KMS-11 (cell line): ENCODE measurements at regions not wholly inside any gene's neighbourhood (a gene's known extent, or its start where the extent isn't known, plus 50 kb on each side); places are given as distances from the start of the nearest gene placed in this dataset.
"Not testable (repeated sequence)": the region's sequence is repeated elsewhere in the genome, so short reads cannot be mapped to it uniquely, and the experiment has no call there.

Experiments used
- H2AFZ ChIP-seq: fragments of 200-600 bp; sonication (generic); 2 replicates; pipeline ENCODE4 v1.6.1; 2016; ENCODE audit warnings: antibody characterized with exemption, mixed run types, low read depth
- H3K27ac ChIP-seq: fragments of 200-600 bp; sonication (generic); 2 replicates; pipeline ENCODE4 v1.6.1; 2016; ENCODE audit warnings: mild to moderate bottlenecking, mixed run types
- H3K27me3 ChIP-seq: fragments of 200-600 bp; sonication (generic); 2 replicates; pipeline ENCODE4 v1.6.1; 2017; ENCODE audit warnings: mild to moderate bottlenecking, low read depth, mixed run types, moderate library complexity; ENCODE audit not compliant: insufficient read depth
- H3K36me3 ChIP-seq: fragments of 200-600 bp; sonication (generic); 2 replicates; pipeline ENCODE4 v1.6.1; 2017; ENCODE audit warnings: mild to moderate bottlenecking, mixed run types; ENCODE audit not compliant: insufficient read depth
- H3K4me1 ChIP-seq: fragments of 200-600 bp; sonication (generic); 2 replicates; pipeline ENCODE4 v1.6.1; 2016; ENCODE audit warnings: mild to moderate bottlenecking, low read depth, mixed run types; ENCODE audit not compliant: poor library complexity, severe bottlenecking
- H3K4me2 ChIP-seq: fragments of 200-600 bp; sonication (generic); 2 replicates; pipeline ENCODE4 v1.7.0; 2016; ENCODE audit warnings: mild to moderate bottlenecking, mixed run types
- H3K4me3 ChIP-seq: fragments of 200-600 bp; sonication (generic); IDR thresholded peaks from 2 replicates; pipeline ENCODE4 v1.6.1; 2017; ENCODE audit warnings: low read depth, low read length, mixed read lengths; ENCODE audit not compliant: insufficient read depth
- H3K79me2 ChIP-seq: fragments of 200-600 bp; sonication (generic); 2 replicates; pipeline ENCODE4 v1.6.1; 2016; ENCODE audit warnings: low read depth, mixed run types; ENCODE audit not compliant: insufficient read depth
- H3K9ac ChIP-seq: fragments of 200-600 bp; sonication (generic); 2 replicates; pipeline ENCODE4 v1.6.1; 2016; ENCODE audit warnings: mild to moderate bottlenecking, mixed run types
- H4K20me1 ChIP-seq: fragments of 200-600 bp; sonication (generic); 2 replicates; pipeline ENCODE4 v1.6.1; 2016; ENCODE audit warnings: mild to moderate bottlenecking, mixed run types; ENCODE audit not compliant: insufficient read depth
- TF ChIP-seq, protein P1 (sequence below): fragments of 200-600 bp; sonication (generic); conservative IDR thresholded peaks from 2 replicates; pipeline ENCODE4 v1.6.1; 2017; ENCODE audit warnings: low read depth, mild to moderate bottlenecking, antibody characterized with exemption, low read length, moderate library complexity, mixed read lengths

DNA sequence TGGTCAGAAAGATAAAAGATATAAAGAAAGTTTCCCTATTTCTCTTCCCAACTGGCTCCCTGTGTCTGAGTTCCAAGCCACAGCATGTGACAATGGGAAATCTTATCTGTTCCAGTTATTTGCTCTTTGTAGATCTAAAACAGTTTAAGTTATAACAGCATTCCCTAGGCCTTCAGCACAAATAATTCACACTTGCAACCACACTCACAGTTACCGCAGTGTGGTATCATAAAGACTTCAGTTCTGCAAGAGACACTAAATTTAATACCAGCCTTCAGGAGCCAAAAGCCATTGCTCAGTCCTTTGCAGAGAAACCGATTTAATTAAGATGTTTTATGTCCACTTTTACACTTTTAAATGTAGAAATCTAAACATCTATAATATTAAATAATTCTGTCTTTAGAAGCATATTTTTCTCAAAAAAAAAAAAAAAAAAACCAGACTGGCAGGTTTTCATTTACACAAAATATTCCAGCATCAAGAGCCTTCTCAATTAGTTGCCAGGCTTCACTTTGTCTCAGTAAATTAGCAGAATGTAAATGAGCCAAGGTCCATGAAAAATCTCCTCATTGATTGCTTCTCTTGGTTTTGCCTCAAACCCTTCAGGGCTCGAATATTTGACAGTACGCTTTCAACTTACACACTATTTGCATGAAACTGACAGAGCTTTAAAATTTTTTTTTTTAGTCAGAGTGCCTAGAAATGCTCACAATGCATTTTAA is 300.0 kb upstream of the DDI1 start:
- Histone ChIP-seq H3K36me3 (no peaks in the 10 kb centered on the region), H3K4me3 (no peak overlapping the region), H3K27ac (no peak overlapping the region), H3K27me3 (no peaks in the 10 kb centered on the region), H4K20me1 (no peaks in the 10 kb centered on the region), H3K9ac (no peak overlapping the region), H3K4me2 (no peak overlapping the region), H3K4me1 (no peaks in the 10 kb centered on the region), H2AFZ (no peak overlapping the region), H3K79me2 (no peaks in the 10 kb centered on the region)
- TF ChIP-seq, protein P1, sequence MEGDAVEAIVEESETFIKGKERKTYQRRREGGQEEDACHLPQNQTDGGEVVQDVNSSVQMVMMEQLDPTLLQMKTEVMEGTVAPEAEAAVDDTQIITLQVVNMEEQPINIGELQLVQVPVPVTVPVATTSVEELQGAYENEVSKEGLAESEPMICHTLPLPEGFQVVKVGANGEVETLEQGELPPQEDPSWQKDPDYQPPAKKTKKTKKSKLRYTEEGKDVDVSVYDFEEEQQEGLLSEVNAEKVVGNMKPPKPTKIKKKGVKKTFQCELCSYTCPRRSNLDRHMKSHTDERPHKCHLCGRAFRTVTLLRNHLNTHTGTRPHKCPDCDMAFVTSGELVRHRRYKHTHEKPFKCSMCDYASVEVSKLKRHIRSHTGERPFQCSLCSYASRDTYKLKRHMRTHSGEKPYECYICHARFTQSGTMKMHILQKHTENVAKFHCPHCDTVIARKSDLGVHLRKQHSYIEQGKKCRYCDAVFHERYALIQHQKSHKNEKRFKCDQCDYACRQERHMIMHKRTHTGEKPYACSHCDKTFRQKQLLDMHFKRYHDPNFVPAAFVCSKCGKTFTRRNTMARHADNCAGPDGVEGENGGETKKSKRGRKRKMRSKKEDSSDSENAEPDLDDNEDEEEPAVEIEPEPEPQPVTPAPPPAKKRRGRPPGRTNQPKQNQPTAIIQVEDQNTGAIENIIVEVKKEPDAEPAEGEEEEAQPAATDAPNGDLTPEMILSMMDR: no peak

DNA sequence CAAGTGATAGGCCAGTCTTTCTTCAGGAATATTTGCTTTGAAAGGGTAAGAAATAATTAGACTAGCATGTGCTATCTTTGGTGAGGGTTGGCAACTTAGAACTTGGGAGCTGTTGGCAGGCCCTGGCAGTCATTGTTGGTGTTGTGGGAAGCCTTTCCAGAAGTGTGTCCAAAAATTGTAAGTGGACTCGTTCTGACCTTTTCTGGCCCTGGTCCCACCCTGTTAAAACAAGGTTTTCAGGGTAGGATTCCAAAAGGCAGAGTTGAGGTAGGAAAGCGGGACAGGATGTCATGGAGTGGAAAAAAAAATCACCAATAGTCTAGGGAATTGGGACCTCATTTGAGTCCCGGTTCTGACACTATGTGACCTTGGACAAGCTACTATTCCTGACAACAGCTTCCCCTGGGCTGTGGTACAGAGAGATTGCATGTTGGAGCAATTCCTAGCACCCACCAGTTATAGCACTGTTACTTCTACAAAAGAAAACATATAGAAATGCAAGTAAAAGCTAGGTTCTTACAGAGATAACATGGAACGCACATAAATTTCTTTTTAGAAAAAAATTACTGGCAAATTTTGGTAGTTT is 299.3 kb upstream of the DDI1 start:
- Histone ChIP-seq H3K36me3 (no peaks in the 10 kb centered on the region), H4K20me1 (no peaks in the 10 kb centered on the region)
- TF ChIP-seq, protein P1: no peak

DNA sequence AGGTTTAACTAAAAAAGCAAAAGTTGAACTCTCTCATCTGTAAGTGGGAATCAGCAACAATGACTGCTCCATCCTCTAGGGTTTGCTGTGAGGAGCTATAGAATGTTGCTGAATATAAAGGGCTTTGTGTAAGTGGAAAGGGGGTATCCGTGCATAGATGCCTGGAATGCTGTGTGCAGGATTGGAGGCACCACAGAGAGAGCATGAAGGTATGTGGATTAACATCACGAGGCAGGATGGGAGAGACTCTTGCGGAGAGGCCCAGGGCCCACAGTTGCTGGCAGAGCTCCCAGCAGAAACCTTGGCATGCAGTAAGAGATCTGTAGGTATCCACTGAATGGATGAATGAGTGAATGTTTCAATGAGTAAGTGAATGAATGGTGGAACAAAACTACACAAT is 298.7 kb upstream of the DDI1 start:
- Histone ChIP-seq H3K4me1 (no peaks in the 10 kb centered on the region), H2AFZ (no peak overlapping the region), H4K20me1 (no peaks in the 10 kb centered on the region), H3K79me2 (no peaks in the 10 kb centered on the region), H3K27me3 (no peaks in the 10 kb centered on the region), H3K36me3 (no peaks in the 10 kb centered on the region), H3K4me3 (no peak overlapping the region), H3K27ac (no peak overlapping the region), H3K4me2 (no peak overlapping the region), H3K9ac (no peak overlapping the region)
- TF ChIP-seq, protein P1: no peak

More for the DNA sequence above, 299.3 kb upstream of the DDI1 start:
- Histone ChIP-seq H3K4me3 (no peak overlapping the region), H3K9ac (no peak overlapping the region), H2AFZ (no peak overlapping the region), H3K79me2 (no peaks in the 10 kb centered on the region), H3K4me2 (no peak overlapping the region), H3K27ac (no peak overlapping the region), H3K27me3 (no peaks in the 10 kb centered on the region), H3K4me1 (no peaks in the 10 kb centered on the region)

DNA sequence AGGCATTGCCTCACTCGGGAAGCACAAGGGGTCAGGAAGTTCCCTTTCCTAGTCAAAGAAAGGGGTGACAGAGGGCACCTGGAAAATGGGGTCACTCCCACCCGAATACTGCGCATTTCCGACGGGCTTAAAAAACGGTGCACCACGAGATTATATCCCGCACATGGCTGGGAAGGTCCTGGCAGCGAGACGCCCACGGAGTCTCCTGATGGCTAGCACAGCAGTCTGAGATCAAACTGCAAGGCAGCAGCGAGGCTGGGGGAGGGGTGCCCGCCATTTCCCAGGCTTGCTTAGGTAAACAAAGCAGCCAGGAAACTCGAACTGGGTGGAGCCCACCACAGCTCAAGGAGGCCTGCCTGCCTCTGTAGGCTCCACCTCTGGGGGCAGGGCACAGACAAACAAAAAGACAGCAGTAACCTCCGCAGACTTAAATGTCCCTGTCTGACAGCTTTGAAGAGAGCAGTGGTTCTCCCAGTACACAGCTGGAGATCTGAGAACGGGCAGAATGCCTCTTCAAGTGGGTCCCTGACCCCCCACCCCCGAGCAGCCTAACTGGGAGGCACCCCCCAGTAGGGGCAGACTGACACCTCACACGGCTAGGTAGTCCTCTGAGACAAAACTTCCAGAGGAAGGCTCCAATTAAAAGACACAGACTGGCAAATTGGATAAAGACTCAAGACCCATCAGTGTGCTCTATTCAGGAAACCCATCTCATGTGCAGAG is 297.2 kb upstream of the DDI1 start:
- not testable (repeated sequence) for H3K4me3 ChIP-seq, H3K4me1 ChIP-seq, H3K36me3 ChIP-seq, H3K79me2 ChIP-seq, H2AFZ ChIP-seq, H3K27ac ChIP-seq, H3K4me2 ChIP-seq, H4K20me1 ChIP-seq, H3K9ac ChIP-seq, H3K27me3 ChIP-seq
